ENCODE measurements at regions not wholly inside any gene's neighbourhood (a gene's known extent, or its start where the extent isn't known, plus 50 kb on each side); places are given as distances from the start of the nearest gene placed in this dataset.
"Not testable (repeated sequence)": the region's sequence is repeated elsewhere in the genome, so short reads cannot be mapped to it uniquely, and the experiment has no call there.

- no peak for DNase-seq (ENCODE audit: low read depth in 4 of 4, low spot score in 3 of 4)
These were observed 164.0 kb upstream of the HEY2 start for GRCh38 chr6:125585470-125585869.

GRCh38 chr6:125586074-125586473 is 163.4 kb upstream of the HEY2 start:
- no peak for DNase-seq (ENCODE audit: low read depth in 4 of 4, low spot score in 3 of 4)

- no peak for DNase-seq (ENCODE audit: low read depth in 4 of 4, low spot score in 3 of 4)
These were observed 162.8 kb upstream of the HEY2 start for GRCh38 chr6:125586605-125587004.

- no peak for DNase-seq (ENCODE audit: low read depth in 4 of 4, low spot score in 3 of 4)
These were observed 161.5 kb upstream of the HEY2 start for GRCh38 chr6:125587666-125588632.

GRCh38 chr6:125591796-125592195 is 157.6 kb upstream of the HEY2 start:
- not testable (repeated sequence) for DNase-seq (ENCODE audit: low read depth in 4 of 4, low spot score in 3 of 4)

- DNase-seq (ENCODE audit: low read depth in 4 of 4, low spot score in 3 of 4): no peak
These were observed 155.7 kb upstream of the HEY2 start for GRCh38 chr6:125593746-125594145.

GRCh38 chr6:125596020-125596419 is 153.4 kb upstream of the HEY2 start:
- DNase-seq (ENCODE audit: low read depth in 4 of 4, low spot score in 3 of 4): no peak

GRCh38 chr6:125597411-125598253 is 151.8 kb upstream of the HEY2 start:
- DNase-seq (ENCODE audit: low read depth in 4 of 4, low spot score in 3 of 4): peak in 2 of 4 donors; percentile 46 to 54

GRCh38 chr6:125598422-125598821 is 151.0 kb upstream of the HEY2 start:
- no peak for DNase-seq (ENCODE audit: low read depth in 4 of 4, low spot score in 3 of 4)

GRCh38 chr6:125604257-125604656 is 145.2 kb upstream of the HEY2 start:
- no peak for DNase-seq (ENCODE audit: low read depth in 4 of 4, low spot score in 3 of 4)

GRCh38 chr6:125611573-125612344 is 137.7 kb upstream of the HEY2 start:
- DNase-seq (ENCODE audit: low read depth in 4 of 4, low spot score in 3 of 4): peak in 3 of 4 donors; percentile 49 to 67 (median 65)

GRCh38 chr6:125612345-125612846 is 137.0 kb upstream of the HEY2 start:
- no peak for DNase-seq (ENCODE audit: low read depth in 4 of 4, low spot score in 3 of 4)

- no peak for DNase-seq (ENCODE audit: low read depth in 4 of 4, low spot score in 3 of 4)
These were observed 130.8 kb upstream of the HEY2 start for GRCh38 chr6:125618629-125619028.

GRCh38 chr6:125623085-125623484 is 126.3 kb upstream of the HEY2 start:
- no peak for DNase-seq (ENCODE audit: low read depth in 4 of 4, low spot score in 3 of 4)

GRCh38 chr6:125631165-125631564 is 118.3 kb upstream of the HEY2 start:
- no peak for DNase-seq (ENCODE audit: low read depth in 4 of 4, low spot score in 3 of 4)

GRCh38 chr6:125636011-125636410 is 113.4 kb upstream of the HEY2 start:
- not testable (repeated sequence) for DNase-seq (ENCODE audit: low read depth in 4 of 4, low spot score in 3 of 4)

- no peak for DNase-seq (ENCODE audit: low read depth in 4 of 4, low spot score in 3 of 4)
These were observed 112.8 kb upstream of the HEY2 start for GRCh38 chr6:125636671-125637070.

GRCh38 chr6:125637207-125637606 is 112.2 kb upstream of the HEY2 start:
- DNase-seq (ENCODE audit: low read depth in 4 of 4, low spot score in 3 of 4): no peak

- DNase-seq (ENCODE audit: low read depth in 4 of 4, low spot score in 3 of 4): no peak
These were observed 109.9 kb upstream of the HEY2 start for GRCh38 chr6:125639466-125640020.
